Smooth muscle cell (in vitro differentiated cells): ENCODE measurements at regions not wholly inside any gene's neighbourhood (a gene's known extent, or its start where the extent isn't known, plus 50 kb on each side); places are given as distances from the start of the nearest gene placed in this dataset.

Source experiments
- DNase-seq: peaks from one replicate; lab custom pipeline; 2025; ENCODE audit not compliant: unreplicated experiment; lab: John Stamatoyannopoulos, UW
- H2AFZ ChIP-seq: fragments of 200-600 bp; sonication (generic); 2 replicates; pipeline ENCODE4 v1.6.0; 2016; ENCODE audit warnings: antibody characterized with exemption, low read depth, mild to moderate bottlenecking
- H3F3A ChIP-seq: fragments of 200-600 bp; sonication (generic); 2 replicates; pipeline ENCODE4 v1.6.0; 2017; ENCODE audit warnings: antibody characterized with exemption, low read depth
- H3K27ac ChIP-seq: fragments of 200-600 bp; sonication (generic); 2 replicates; pipeline ENCODE4 v1.5.1; 2016; ENCODE audit warnings: low read depth, mild to moderate bottlenecking
- H3K27me3 ChIP-seq: fragments of 200-600 bp; sonication (generic); 2 replicates; pipeline ENCODE4 v1.6.1; 2016; ENCODE audit warnings: low read depth, mild to moderate bottlenecking
- H3K36me3 ChIP-seq: fragments of 200-600 bp; sonication (generic); 2 replicates; pipeline ENCODE4 v1.5.1; 2016; ENCODE audit warnings: low read depth
- H3K4me1 ChIP-seq: fragments of 200-600 bp; sonication (generic); 2 replicates; pipeline ENCODE4 v1.5.1; 2016; ENCODE audit warnings: low read depth
- H3K4me2 ChIP-seq: fragments of 200-600 bp; sonication (generic); 2 replicates; pipeline ENCODE4 v1.6.0; 2016; ENCODE audit warnings: mild to moderate bottlenecking
- H3K4me3 ChIP-seq: fragments of 200-600 bp; sonication (generic); 2 replicates; pipeline ENCODE4 v1.5.1; 2016; ENCODE audit warnings: mild to moderate bottlenecking
- H3K79me2 ChIP-seq: fragments of 200-600 bp; sonication (generic); 2 replicates; pipeline ENCODE4 v1.6.0; 2016; ENCODE audit warnings: low read depth, mild to moderate bottlenecking
- H3K9ac ChIP-seq: fragments of 200-600 bp; sonication (generic); 2 replicates; pipeline ENCODE4 v1.6.0; 2016; ENCODE audit warnings: low read depth
- H3K9me3 ChIP-seq: fragments of 200-600 bp; sonication (generic); replicated peaks from 2 replicates; pipeline ENCODE4 v1.5.1; 2016; ENCODE audit warnings: low read depth
- H4K20me1 ChIP-seq: fragments of 200-600 bp; sonication (generic); 2 replicates; pipeline ENCODE4 v1.6.0; 2016; ENCODE audit warnings: low read depth
- CTCF ChIP-seq: fragments of 200-600 bp; sonication (generic); IDR thresholded peaks from 2 replicates; pipeline ENCODE4 v1.5.1; 2017; ENCODE audit warnings: borderline replicate concordance, mild to moderate bottlenecking, antibody characterized with exemption; ENCODE audit not compliant: insufficient read depth, poor library complexity, severe bottlenecking
- WGBS: methylation state at CpG from one replicate; pipeline ENCODE4 v1.1.7; 2016; ENCODE audit warnings: low lambda C conversion rate; 5-methylcytosine and 5-hydroxymethylcytosine counted together

DNA sequence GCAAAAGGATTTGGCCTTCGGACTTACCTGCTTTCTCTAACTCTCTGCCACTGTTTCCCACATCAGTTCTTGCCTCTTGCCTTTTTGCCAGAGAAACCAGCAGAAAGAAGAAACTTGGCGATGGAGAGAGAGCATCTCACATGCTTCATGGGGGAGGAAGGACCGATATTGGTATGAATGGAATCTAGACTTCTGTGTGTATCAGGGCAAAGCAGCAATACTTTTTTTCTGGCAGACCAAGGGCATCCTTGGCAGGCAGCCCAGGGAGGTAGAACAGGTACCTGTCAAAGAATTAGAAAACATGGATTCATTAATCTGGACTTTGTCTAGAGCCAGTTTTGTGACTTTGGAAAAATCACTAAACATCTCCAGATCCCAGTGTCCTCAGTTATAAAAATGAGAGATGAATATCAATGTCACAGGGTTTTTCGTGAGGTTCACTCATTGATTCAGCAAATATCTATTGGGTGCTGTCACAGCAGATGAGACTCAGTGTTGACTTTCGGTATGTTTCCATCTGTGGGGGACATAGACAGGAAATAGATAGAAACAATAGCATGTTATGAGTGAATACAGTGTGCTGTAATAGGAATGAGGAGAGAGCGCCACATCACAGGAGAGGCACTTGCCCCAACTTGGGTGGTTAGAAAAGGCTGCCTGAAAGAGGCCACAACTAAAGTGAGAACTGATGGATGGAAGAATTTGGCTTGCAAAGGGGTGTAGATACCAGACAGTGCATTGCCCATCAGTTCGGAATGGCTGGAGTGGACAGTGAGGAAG is 114.1 kb downstream of the CD83 start:
- Histone ChIP-seq H3K27ac (no peak overlapping the region), H3K27me3 (no peaks in the 10 kb centered on the region), H3K4me1 (no peaks in the 10 kb centered on the region), H3K9me3 (no peaks in the 10 kb centered on the region), H3K4me2 (no peak overlapping the region), H2AFZ (no peak overlapping the region), H3K4me3 (no peak overlapping the region), H3K36me3 (no peaks in the 10 kb centered on the region), H3K9ac (no peak overlapping the region), H3K79me2 (no peaks in the 10 kb centered on the region), H3F3A (no peaks in the 10 kb centered on the region), H4K20me1 (no peaks in the 10 kb centered on the region)
- TF ChIP-seq CTCF: no peak
- DNase-seq: no peak
- WGBS: 96% methylated on average over 7 of the region's 7 CpGs

- Histone ChIP-seq H3K27me3 (no peaks in the 10 kb centered on the region), H3K4me3 (no peak overlapping the region), H3K79me2 (no peaks in the 10 kb centered on the region), H2AFZ (no peak overlapping the region), H3K36me3 (no peaks in the 10 kb centered on the region), H4K20me1 (no peaks in the 10 kb centered on the region), H3K9ac (no peak overlapping the region), H3K27ac (no peak overlapping the region), H3K4me2 (no peak overlapping the region), H3K9me3 (no peaks in the 10 kb centered on the region), H3F3A (no peaks in the 10 kb centered on the region), H3K4me1 (no peaks in the 10 kb centered on the region)
- no peak for DNase-seq
- WGBS: 89% methylated on average over 2 of the region's 2 CpGs
- TF ChIP-seq CTCF: no peak
Observed at GRCh38 chr6:14232889-14233288, 115.3 kb downstream of the CD83 start.

DNA sequence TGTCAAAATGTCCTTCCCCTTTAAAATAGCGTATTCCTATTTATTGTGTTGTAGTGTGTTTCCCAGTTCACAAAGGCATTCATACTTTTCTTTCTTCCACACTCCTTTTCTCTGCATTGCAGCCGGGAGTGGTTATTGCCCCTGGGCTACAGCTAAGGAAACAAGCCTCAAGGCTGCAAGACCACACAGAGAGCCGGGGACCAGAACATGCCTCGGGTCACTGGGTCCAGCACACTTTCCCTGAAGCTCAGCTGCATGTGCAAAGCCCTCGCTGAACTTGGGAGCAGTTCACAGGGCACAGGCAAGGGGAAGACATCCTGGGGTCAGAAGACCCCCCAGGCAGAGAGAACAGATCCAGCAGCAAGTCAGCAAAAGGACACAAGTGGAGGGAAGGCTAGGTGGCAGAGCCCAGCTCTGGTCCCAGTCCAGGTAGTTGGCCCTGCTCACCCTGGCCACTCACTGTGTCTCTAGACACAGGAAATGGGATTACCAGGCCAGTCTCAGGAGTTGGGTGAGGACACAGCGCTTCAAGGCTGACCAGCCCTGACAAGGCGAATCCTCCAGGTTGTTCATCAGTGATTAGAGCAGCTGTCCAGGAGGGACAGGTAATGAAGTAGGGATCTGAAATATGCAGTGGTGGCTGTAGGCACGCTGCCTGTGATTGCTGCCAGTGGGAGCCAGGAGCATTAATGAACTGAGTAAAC is 118.2 kb downstream of the CD83 start:
- H2AFZ ChIP-seq: no peak overlapping the region
- no peak overlapping the region for H3K4me2 ChIP-seq
- no peaks in the 10 kb centered on the region for H3K79me2 ChIP-seq
- no peaks in the 10 kb centered on the region for H3F3A ChIP-seq
- no peak for DNase-seq
- no peak for TF ChIP-seq CTCF
- peaks cover 3% of the 10 kb centered on the region for H3K36me3 ChIP-seq
- H3K9me3 ChIP-seq: peaks cover 6% of the 10 kb centered on the region
- H3K4me1 ChIP-seq: no peaks in the 10 kb centered on the region
- 90% methylated on average over 8 of the region's 8 CpGs for WGBS
- no peak overlapping the region for H3K9ac ChIP-seq
- H3K4me3 ChIP-seq: no peak overlapping the region
- no peaks in the 10 kb centered on the region for H3K27me3 ChIP-seq
- H3K27ac ChIP-seq: no peak overlapping the region
- H4K20me1 ChIP-seq: no peaks in the 10 kb centered on the region

- no peaks in the 10 kb centered on the region for H3F3A ChIP-seq
- H3K36me3 ChIP-seq: peaks cover 3% of the 10 kb centered on the region
- H3K4me1 ChIP-seq: no peaks in the 10 kb centered on the region
- H3K27me3 ChIP-seq: no peaks in the 10 kb centered on the region
- 91% methylated on average over 2 of the region's 2 CpGs for WGBS
- no peak for TF ChIP-seq CTCF
- no peaks in the 10 kb centered on the region for H3K79me2 ChIP-seq
- no peak overlapping the region for H3K27ac ChIP-seq
- no peak for DNase-seq
- no peak overlapping the region for H3K9ac ChIP-seq
- no peaks in the 10 kb centered on the region for H4K20me1 ChIP-seq
- no peak overlapping the region for H3K4me2 ChIP-seq
- H3K9me3 ChIP-seq: peaks cover 6% of the 10 kb centered on the region
- no peak overlapping the region for H2AFZ ChIP-seq
- H3K4me3 ChIP-seq: no peak overlapping the region
Observed at GRCh38 chr6:14239097-14239496, 121.5 kb downstream of the CD83 start.
